ENCODE measurements at regions not wholly inside any gene's neighbourhood (a gene's known extent, or its start where the extent isn't known, plus 50 kb on each side); places are given as distances from the start of the nearest gene placed in this dataset.

GRCh38 chr11:71150859-71151258 lies 101.5 kb downstream of the SHANK2 start:
- DNase-seq (no peak), ATAC-seq (no peak)
- intact Hi-C loops (cut with micrococcal nuclease): no loop called here
- no peaks in the 10 kb centered on the region for H4K20me1 ChIP-seq (ENCODE audit: low read length)
- no TSS peak for BruUV-seq (replicated peaks)
- no peaks in the 10 kb centered on the region for H3K36me3 ChIP-seq (ENCODE audit: low read depth, low read length)
- H2AFZ ChIP-seq (ENCODE audit: low read length): no peak overlapping the region
- CTCF ChIA-PET: no interaction called here
- H3F3A ChIP-seq (ENCODE audit: low read length, unreplicated experiment): no peaks in the 10 kb centered on the region
- no peak overlapping the region for H3K9ac ChIP-seq (ENCODE audit: low read length)
- no peak overlapping the region for H3K4me2 ChIP-seq (ENCODE audit: low read length)
- POLR2A ChIA-PET (ENCODE audit: unreplicated experiment): no interaction called here
- H3K4me1 ChIP-seq (ENCODE audit: insufficient read depth, low read length): peaks cover 18% of the 10 kb centered on the region
- no peak overlapping the region for H3K27ac ChIP-seq (ENCODE audit: low read length)
- no peak for TF ChIP-seq EZH2 (IDR thresholded peaks at IDR 0.05; ENCODE audit: low read length, unreplicated experiment)
- TF ChIP-seq EZH2phosphoT487 (IDR thresholded peaks at IDR 0.05; ENCODE audit: borderline replicate concordance, low read length): no peak
- no peak for TF ChIP-seq CTCF (conservative IDR thresholded peaks at IDR 0.05; ENCODE audit: low read depth, low read length)
- no peaks in the 10 kb centered on the region for H3K9me3 ChIP-seq (ENCODE audit: low read length)
- H3K79me2 ChIP-seq (ENCODE audit: low read length): no peaks in the 10 kb centered on the region
- no peaks in the 10 kb centered on the region for H3K9me2 ChIP-seq (replicated peaks; ENCODE audit: low read length)
- no peaks in the 10 kb centered on the region for H3K27me3 ChIP-seq (ENCODE audit: low read length)
- no peak overlapping the region for H3K4me3 ChIP-seq (ENCODE audit: low read length)

- Histone ChIP-seq H3K9ac (ENCODE audit: low read length) (no peak overlapping the region), H3K4me3 (ENCODE audit: low read length) (no peak overlapping the region), H3K79me2 (ENCODE audit: low read length) (no peaks in the 10 kb centered on the region), H3K9me2 (replicated peaks; ENCODE audit: low read length) (no peaks in the 10 kb centered on the region), H3K27ac (ENCODE audit: low read length) (no peak overlapping the region), H3K9me3 (ENCODE audit: low read length) (no peaks in the 10 kb centered on the region), H4K20me1 (ENCODE audit: low read length) (no peaks in the 10 kb centered on the region), H3K36me3 (ENCODE audit: low read depth, low read length) (no peaks in the 10 kb centered on the region), H3K4me2 (ENCODE audit: low read length) (no peak overlapping the region), H2AFZ (ENCODE audit: low read length) (no peak overlapping the region), H3K4me1 (ENCODE audit: insufficient read depth, low read length) (peaks cover 12% of the 10 kb centered on the region), H3F3A (ENCODE audit: low read length, unreplicated experiment) (no peaks in the 10 kb centered on the region), H3K27me3 (ENCODE audit: low read length) (no peaks in the 10 kb centered on the region)
- no peak for ATAC-seq
- no peak for DNase-seq
- ChIA-PET CTCF (no interaction called here), POLR2A (ENCODE audit: unreplicated experiment) (no interaction called here)
- TF ChIP-seq EZH2phosphoT487 (IDR thresholded peaks at IDR 0.05; ENCODE audit: borderline replicate concordance, low read length) (no peak), CTCF (conservative IDR thresholded peaks at IDR 0.05; ENCODE audit: low read depth, low read length) (no peak), EZH2 (IDR thresholded peaks at IDR 0.05; ENCODE audit: low read length, unreplicated experiment) (no peak)
- intact Hi-C loops (cut with micrococcal nuclease): no loop called here
- BruUV-seq (replicated peaks): no TSS peak
Observed at GRCh38 chr11:71148716-71149115, 103.7 kb downstream of the SHANK2 start.

GRCh38 chr11:71147331-71147730 lies 105.0 kb downstream of the SHANK2 start:
- Histone ChIP-seq H3K36me3 (ENCODE audit: low read depth, low read length) (no peaks in the 10 kb centered on the region), H3K27me3 (ENCODE audit: low read length) (no peaks in the 10 kb centered on the region), H2AFZ (ENCODE audit: low read length) (no peak overlapping the region), H3K27ac (ENCODE audit: low read length) (no peak overlapping the region), H3K9me2 (replicated peaks; ENCODE audit: low read length) (no peaks in the 10 kb centered on the region), H3K4me2 (ENCODE audit: low read length) (no peak overlapping the region), H3K4me3 (ENCODE audit: low read length) (no peak overlapping the region), H3K9ac (ENCODE audit: low read length) (no peak overlapping the region), H3K79me2 (ENCODE audit: low read length) (no peaks in the 10 kb centered on the region), H4K20me1 (ENCODE audit: low read length) (no peaks in the 10 kb centered on the region), H3K4me1 (ENCODE audit: insufficient read depth, low read length) (peaks cover 2% of the 10 kb centered on the region), H3F3A (ENCODE audit: low read length, unreplicated experiment) (no peaks in the 10 kb centered on the region), H3K9me3 (ENCODE audit: low read length) (no peaks in the 10 kb centered on the region)
- ChIA-PET CTCF (no interaction called here), POLR2A (ENCODE audit: unreplicated experiment) (no interaction called here)
- intact Hi-C loops (cut with micrococcal nuclease): no loop called here
- no peak for ATAC-seq
- DNase-seq: no peak
- TF ChIP-seq EZH2phosphoT487 (IDR thresholded peaks at IDR 0.05; ENCODE audit: borderline replicate concordance, low read length) (no peak), CTCF (conservative IDR thresholded peaks at IDR 0.05; ENCODE audit: low read depth, low read length) (no peak), EZH2 (IDR thresholded peaks at IDR 0.05; ENCODE audit: low read length, unreplicated experiment) (no peak)
- BruUV-seq (replicated peaks): no TSS peak
